HG03575 (cell line): ENCODE measurements at regions not wholly inside any gene's neighbourhood (a gene's known extent, or its start where the extent isn't known, plus 50 kb on each side); places are given as distances from the start of the nearest gene placed in this dataset.

Experiments
- ATAC-seq: cut with Tn5 transposase; IDR thresholded peaks from one replicate; pipeline ENCODE4 v1.9.1; 2021; ENCODE audit not compliant: unreplicated experiment, insufficient number of reproducible peaks, low FRiP score; ENCODE audit errors: extremely low read depth

- ATAC-seq: no peak
Measured at GRCh38 chr1:199743227-199743626, 284.3 kb upstream of the NR5A2 start.

GRCh38 chr1:199746666-199747384 is 280.7 kb upstream of the NR5A2 start:
- ATAC-seq: no peak

- no peak for ATAC-seq
Measured at GRCh38 chr1:199747984-199748383, 279.5 kb upstream of the NR5A2 start.

GRCh38 chr1:199751506-199751905 is 276.0 kb upstream of the NR5A2 start:
- no peak for ATAC-seq

GRCh38 chr1:199751962-199752687 is 275.4 kb upstream of the NR5A2 start:
- ATAC-seq: no peak

GRCh38 chr1:199752688-199753027 is 274.9 kb upstream of the NR5A2 start:
- no peak for ATAC-seq

- ATAC-seq: no peak
Measured at GRCh38 chr1:199753513-199753912, 274.0 kb upstream of the NR5A2 start.

GRCh38 chr1:199756066-199756465 is 271.4 kb upstream of the NR5A2 start:
- ATAC-seq: no peak

GRCh38 chr1:199758626-199759255 is 268.8 kb upstream of the NR5A2 start:
- ATAC-seq: no peak

- ATAC-seq: no peak
Measured at GRCh38 chr1:199759268-199759730, 268.2 kb upstream of the NR5A2 start.

- ATAC-seq: no peak
Measured at GRCh38 chr1:199762572-199762971, 264.9 kb upstream of the NR5A2 start.

GRCh38 chr1:199766218-199766792 is 261.2 kb upstream of the NR5A2 start:
- ATAC-seq: no peak

- no peak for ATAC-seq
Measured at GRCh38 chr1:199767700-199768099, 259.8 kb upstream of the NR5A2 start.

- no peak for ATAC-seq
Measured at GRCh38 chr1:199774433-199775089, 252.9 kb upstream of the NR5A2 start.

- no peak for ATAC-seq
Measured at GRCh38 chr1:199776768-199777497, 250.6 kb upstream of the NR5A2 start.

- ATAC-seq: no peak
Measured at GRCh38 chr1:199778324-199778955, 249.1 kb upstream of the NR5A2 start.

- no peak for ATAC-seq
Measured at GRCh38 chr1:199780091-199780490, 247.4 kb upstream of the NR5A2 start.

- ATAC-seq: no peak
Measured at GRCh38 chr1:199780948-199781670, 246.4 kb upstream of the NR5A2 start.
